Neutrophil (primary cell): ENCODE measurements at regions not wholly inside any gene's neighbourhood (a gene's known extent, or its start where the extent isn't known, plus 50 kb on each side); places are given as distances from the start of the nearest gene placed in this dataset.

ENCODE experiments used
- H3K27ac ChIP-seq: fragments of 200-600 bp; sonication (generic); 2 replicates; pipeline ENCODE4 v1.5.1; 2016; ENCODE audit warnings: mild to moderate bottlenecking, moderate library complexity
- H3K27me3 ChIP-seq: fragments of 200-600 bp; sonication (generic); 2 replicates; pipeline ENCODE4 v1.6.0; 2016; ENCODE audit warnings: mild to moderate bottlenecking
- H3K36me3 ChIP-seq: fragments of 200-600 bp; sonication (generic); 2 replicates; pipeline ENCODE4 v1.5.1; 2017
- H3K4me1 ChIP-seq, 2 experiments: fragments of 200-600 bp in 1 of 2; sonication (generic) in 1 of 2; 1 replicate in 1 of 2; 2 replicates in 1 of 2; pipeline versions ENCODE4 v1.5.1 to v1.6.1; 2013 to 2016; ENCODE audit warnings: low read depth in 1 of 2, low read length in 1 of 2, mild to moderate bottlenecking in 1 of 2, moderate library complexity in 1 of 2; ENCODE audit not compliant: control insufficient read depth in 1 of 2, insufficient read depth in 1 of 2
- H3K4me3 ChIP-seq, 2 experiments: fragments of 200-600 bp in 1 of 2; sonication (generic) in 1 of 2; 1 replicate in 1 of 2; 2 replicates in 1 of 2; pipeline ENCODE4 v1.5.1; 2013 to 2016; ENCODE audit warnings: low read depth in 1 of 2, low read length in 1 of 2, mild to moderate bottlenecking in 1 of 2, moderate library complexity in 1 of 2
- H3K9me3 ChIP-seq: fragments of 200-600 bp; sonication (generic); 2 replicates; pipeline ENCODE4 v1.5.1; 2016
- CTCF ChIP-seq: fragments of 200-600 bp; sonication (generic); IDR thresholded peaks from 2 replicates; pipeline ENCODE4 v1.5.1; 2016; ENCODE audit warnings: antibody characterized with exemption

GRCh38 chr3:168989396-168989795, 674.1 kb downstream of the MECOM start:
- Histone ChIP-seq H3K9me3 (no peaks in the 10 kb centered on the region), H3K27me3 (no peaks in the 10 kb centered on the region), H3K4me1 (no peaks in the 10 kb centered on the region), H3K4me3 (no peak overlapping the region), H3K36me3 (no peaks in the 10 kb centered on the region), H3K27ac (no peak overlapping the region)
- no peak for TF ChIP-seq CTCF

- no peak overlapping the region for H3K27ac ChIP-seq
- TF ChIP-seq CTCF, result no peak
Measured at GRCh38 chr3:168988853-168989252, 674.7 kb downstream of the MECOM start.

GRCh38 chr3:168984872-168985271, 678.6 kb downstream of the MECOM start:
- H3K4me3 ChIP-seq, result no peak overlapping the region
- TF ChIP-seq CTCF, result no peak
- no peaks in the 10 kb centered on the region for H3K36me3 ChIP-seq
- H3K4me1 ChIP-seq, result no peaks in the 10 kb centered on the region
- H3K9me3 ChIP-seq, result no peaks in the 10 kb centered on the region
- H3K27me3 ChIP-seq, result no peaks in the 10 kb centered on the region
- no peak overlapping the region for H3K27ac ChIP-seq

More at GRCh38 chr3:168988853-168989252, 674.7 kb downstream of the MECOM start:
- no peaks in the 10 kb centered on the region for H3K4me1 ChIP-seq
- H3K4me3 ChIP-seq, result no peak overlapping the region
- H3K9me3 ChIP-seq, result no peaks in the 10 kb centered on the region
- no peaks in the 10 kb centered on the region for H3K36me3 ChIP-seq
- no peaks in the 10 kb centered on the region for H3K27me3 ChIP-seq

- no peaks in the 10 kb centered on the region for H3K36me3 ChIP-seq
- TF ChIP-seq CTCF, result no peak
- H3K27me3 ChIP-seq, result no peaks in the 10 kb centered on the region
- H3K4me1 ChIP-seq, result no peaks in the 10 kb centered on the region
- H3K27ac ChIP-seq, result no peak overlapping the region
- H3K9me3 ChIP-seq, result no peaks in the 10 kb centered on the region
- no peak overlapping the region for H3K4me3 ChIP-seq
Measured at GRCh38 chr3:168983046-168983445, 680.5 kb downstream of the MECOM start.

- Histone ChIP-seq H3K27me3 (no peaks in the 10 kb centered on the region), H3K4me1 (no peaks in the 10 kb centered on the region), H3K27ac (no peak overlapping the region), H3K9me3 (no peaks in the 10 kb centered on the region), H3K4me3 (no peak overlapping the region), H3K36me3 (no peaks in the 10 kb centered on the region)
- no peak for TF ChIP-seq CTCF
Measured at GRCh38 chr3:168981396-168981795, 682.1 kb downstream of the MECOM start.
